Coronary artery (tissue), 2 donors: ENCODE measurements at regions not wholly inside any gene's neighbourhood (a gene's known extent, or its start where the extent isn't known, plus 50 kb on each side); places are given as distances from the start of the nearest gene placed in this dataset.

ENCODE experiments used
- DNase-seq: peaks from one replicate; pipeline ENCODE4 v3.0.0-alpha.2; 2017; ENCODE audit warnings: low spot score
- H3K27ac ChIP-seq, 2 donors: fragments of 200-600 bp; sonication (generic); one replicate each; pipeline ENCODE4 v1.5.1; 2016 to 2019
- H3K4me3 ChIP-seq: fragments of 200-600 bp; sonication (generic); 2 replicates; pipeline ENCODE4 v1.5.1; 2016; ENCODE audit warnings: mild to moderate bottlenecking, moderate library complexity
- TF ChIP-seq, protein P1 (sequence below): fragments of 200-600 bp; sonication (generic); IDR thresholded peaks from one replicate; pipeline ENCODE4 v1.5.1; 2019; ENCODE audit warnings: antibody characterized with exemption

DNA sequence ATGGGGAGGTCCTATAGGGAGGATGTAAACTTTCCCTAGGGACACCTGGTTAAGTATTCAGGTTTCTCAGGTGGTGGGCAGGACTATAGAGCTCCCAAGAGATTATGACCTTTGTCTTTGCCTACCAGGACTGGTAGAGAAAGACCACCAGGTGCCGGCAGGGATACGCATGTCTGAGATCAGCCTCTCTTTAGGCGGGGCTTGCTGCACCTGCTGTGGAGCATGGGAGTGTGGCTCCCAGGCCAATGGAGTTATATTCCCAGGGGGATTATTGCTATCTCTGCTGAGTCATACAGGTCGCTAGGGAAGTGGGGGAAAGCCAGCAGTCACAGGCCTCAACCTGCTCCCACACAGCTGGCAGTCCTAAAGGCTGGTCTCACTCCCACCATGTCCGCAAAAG lies 280.5 kb upstream of the MMS22L start:
- no peak for DNase-seq
- Histone ChIP-seq H3K4me3 (no peak overlapping the region), H3K27ac (no peak overlapping the region)
- TF ChIP-seq, protein P1, sequence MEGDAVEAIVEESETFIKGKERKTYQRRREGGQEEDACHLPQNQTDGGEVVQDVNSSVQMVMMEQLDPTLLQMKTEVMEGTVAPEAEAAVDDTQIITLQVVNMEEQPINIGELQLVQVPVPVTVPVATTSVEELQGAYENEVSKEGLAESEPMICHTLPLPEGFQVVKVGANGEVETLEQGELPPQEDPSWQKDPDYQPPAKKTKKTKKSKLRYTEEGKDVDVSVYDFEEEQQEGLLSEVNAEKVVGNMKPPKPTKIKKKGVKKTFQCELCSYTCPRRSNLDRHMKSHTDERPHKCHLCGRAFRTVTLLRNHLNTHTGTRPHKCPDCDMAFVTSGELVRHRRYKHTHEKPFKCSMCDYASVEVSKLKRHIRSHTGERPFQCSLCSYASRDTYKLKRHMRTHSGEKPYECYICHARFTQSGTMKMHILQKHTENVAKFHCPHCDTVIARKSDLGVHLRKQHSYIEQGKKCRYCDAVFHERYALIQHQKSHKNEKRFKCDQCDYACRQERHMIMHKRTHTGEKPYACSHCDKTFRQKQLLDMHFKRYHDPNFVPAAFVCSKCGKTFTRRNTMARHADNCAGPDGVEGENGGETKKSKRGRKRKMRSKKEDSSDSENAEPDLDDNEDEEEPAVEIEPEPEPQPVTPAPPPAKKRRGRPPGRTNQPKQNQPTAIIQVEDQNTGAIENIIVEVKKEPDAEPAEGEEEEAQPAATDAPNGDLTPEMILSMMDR, result no peak

DNA sequence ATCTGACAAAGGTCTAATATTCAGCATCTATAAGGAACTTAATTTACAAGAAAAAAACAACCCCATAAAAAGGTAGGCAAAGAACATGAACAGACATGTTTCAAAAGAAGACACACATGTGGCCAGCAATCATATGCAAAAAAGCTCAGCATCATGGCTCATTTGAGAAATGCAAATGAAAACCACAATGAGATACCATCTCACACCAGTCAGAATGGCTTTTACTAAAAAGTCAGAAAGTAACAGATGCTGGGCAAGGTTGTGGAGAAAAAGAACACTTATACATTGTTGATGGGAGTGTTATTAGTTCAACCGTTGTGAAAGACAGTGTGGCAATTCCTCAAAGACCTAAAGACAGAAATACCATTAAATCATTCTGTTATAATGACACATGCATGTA lies 289.9 kb upstream of the MMS22L start:
- H3K4me3 ChIP-seq, result no peak overlapping the region
- no peak for DNase-seq
- TF ChIP-seq, protein P1, result no peak

DNA sequence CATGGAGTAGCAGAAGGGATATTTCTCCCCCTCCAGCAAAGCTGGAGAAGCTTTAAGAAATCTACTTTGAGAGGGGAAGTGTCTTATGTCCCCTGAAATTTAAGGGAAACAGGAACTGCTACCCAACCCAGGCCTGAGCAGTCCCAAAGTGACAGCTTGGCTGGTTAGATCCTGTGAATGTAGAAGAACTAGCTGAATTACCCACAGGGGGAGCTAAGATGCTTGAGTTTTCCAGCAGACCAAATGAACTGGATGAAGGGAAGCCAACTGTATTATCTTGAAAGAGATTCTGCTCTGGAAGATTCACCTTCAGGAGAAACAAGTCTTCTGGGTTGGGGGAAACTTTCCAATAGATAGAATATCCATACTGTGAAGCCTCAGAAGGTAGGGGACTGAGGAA lies 303.3 kb upstream of the MMS22L start:
- TF ChIP-seq, protein P1, result no peak
- Histone ChIP-seq H3K27ac (no peak overlapping the region), H3K4me3 (no peak overlapping the region)
- no peak for DNase-seq

More for the DNA sequence above, 289.9 kb upstream of the MMS22L start:
- no peak overlapping the region for H3K27ac ChIP-seq

DNA sequence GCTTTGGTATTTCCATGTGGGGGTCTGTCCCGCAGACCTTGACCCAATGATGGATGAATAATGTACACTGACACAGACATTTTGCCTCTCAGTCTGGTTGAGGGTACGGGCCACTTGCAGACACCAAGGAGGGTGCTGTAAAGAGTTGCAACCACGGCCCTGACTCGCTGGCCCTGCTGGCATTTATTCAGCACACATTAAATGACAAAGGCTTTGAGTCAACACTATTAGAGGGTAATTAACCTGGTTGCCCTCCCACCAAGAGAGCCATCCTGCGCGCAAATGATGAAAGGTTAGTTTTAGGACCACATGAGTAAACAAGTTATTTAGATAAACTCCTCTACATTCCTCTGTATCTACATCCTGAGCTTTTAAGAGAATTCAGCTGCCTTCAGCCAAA lies 308.9 kb upstream of the MMS22L start:
- TF ChIP-seq, protein P1, result no peak
- DNase-seq, result no peak
- Histone ChIP-seq H3K27ac (no peak overlapping the region), H3K4me3 (no peak overlapping the region)

DNA sequence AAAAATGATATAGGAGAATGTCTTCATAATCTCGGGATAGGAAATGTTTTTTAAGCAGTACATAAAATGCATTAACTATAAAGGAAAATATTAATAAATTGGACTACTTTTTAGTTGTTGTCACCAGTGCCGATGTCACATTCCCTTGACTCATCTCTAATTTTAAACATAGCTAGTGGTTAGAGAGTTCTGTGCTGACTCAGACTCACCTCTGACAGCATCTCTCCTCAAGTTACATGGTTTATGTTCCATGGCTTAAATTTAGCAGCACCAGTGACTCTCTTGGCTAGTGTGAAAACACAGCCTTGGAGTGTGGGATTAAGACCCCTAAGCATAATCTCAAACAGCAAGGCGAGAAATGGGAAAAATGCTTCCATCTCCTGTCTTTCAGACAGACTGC lies 311.8 kb upstream of the MMS22L start:
- TF ChIP-seq, protein P1, result no peak
- no peak for DNase-seq
- Histone ChIP-seq H3K4me3 (no peak overlapping the region), H3K27ac (no peak overlapping the region)

DNA sequence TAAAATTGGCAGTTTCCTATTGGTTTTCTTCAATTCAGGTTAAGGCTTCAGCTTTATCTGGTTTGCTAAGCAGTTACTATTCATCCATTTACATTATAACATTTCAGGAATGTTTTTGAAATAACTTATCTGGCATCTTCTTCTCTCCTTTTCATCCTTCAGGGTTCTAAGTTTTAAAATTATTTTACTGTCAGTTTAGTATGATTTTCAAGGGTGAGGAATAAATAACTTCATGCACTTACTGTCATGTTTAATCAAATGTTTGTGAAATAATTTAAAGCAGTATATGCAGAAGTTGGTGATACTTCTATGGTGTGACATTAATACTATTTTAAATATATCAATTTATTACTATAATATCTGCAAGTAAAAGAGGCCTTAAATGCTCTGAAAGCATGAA lies 338.1 kb upstream of the MMS22L start:
- TF ChIP-seq, protein P1, result no peak
- DNase-seq, result no peak
- Histone ChIP-seq H3K4me3 (no peak overlapping the region), H3K27ac (no peak overlapping the region)

DNA sequence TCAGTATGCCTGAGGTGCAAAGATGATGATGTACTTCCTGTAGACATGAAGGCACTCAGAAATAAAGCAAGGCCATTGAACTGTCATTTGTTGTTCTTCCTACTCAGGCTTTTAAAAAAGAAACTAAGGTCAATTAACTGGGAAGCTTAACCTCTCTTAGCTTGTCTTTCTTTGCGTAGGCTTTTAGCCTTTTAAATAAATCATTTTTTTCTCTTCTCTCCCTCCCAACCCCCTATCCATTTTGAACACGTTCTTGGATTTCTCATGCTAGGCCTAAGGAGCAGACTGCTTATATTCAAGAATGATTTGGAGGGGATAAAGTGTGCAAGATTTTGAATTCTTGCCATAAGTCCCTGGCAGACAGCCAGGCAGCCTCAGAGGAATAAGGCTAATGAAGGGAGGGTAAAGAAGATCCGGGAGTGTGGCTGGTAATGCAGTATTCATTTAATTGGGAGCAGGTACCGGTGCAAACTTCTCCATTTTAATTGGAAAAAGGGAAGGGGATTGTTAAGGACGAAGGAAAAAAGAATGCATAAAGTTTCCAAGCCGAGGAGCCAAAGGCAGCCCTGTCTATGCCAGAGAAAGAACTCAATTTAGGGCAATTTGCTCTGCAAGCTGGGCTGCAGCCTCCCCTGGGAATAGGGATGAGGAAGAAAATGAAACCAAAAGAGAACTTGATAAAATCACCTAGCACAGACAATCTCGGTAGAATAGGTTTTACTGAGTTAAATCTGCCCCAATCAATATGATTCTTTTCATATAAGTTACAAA lies 343.8 kb upstream of the MMS22L start:
- TF ChIP-seq, protein P1, result no peak
- peak overlapping the region; percentile 30 for H3K4me3 ChIP-seq
- DNase-seq, result no peak
- H3K27ac ChIP-seq, result no peak overlapping the region
